Left lung (tissue), 4 donors: ENCODE measurements at regions not wholly inside any gene's neighbourhood (a gene's known extent, or its start where the extent isn't known, plus 50 kb on each side); places are given as distances from the start of the nearest gene placed in this dataset.
"Not testable (repeated sequence)": the region's sequence is repeated elsewhere in the genome, so short reads cannot be mapped to it uniquely, and the experiment has no call there.

Experiments
- ATAC-seq: fragments of 200-7000 bp; cut with Tn5 transposase; one replicate; pipeline ENCODE4 v1.9.1; 2020; ENCODE audit warnings: moderate library complexity
- DNase-seq, 4 donors: peaks; one replicate each; pipeline ENCODE4 v3.0.0-alpha.2; 2013 to 2020
- H3K27ac ChIP-seq, 2 donors: fragments of 200-600 bp; sonication (generic) in 1 of 2; one replicate each; pipeline versions ENCODE4 v1.5.0 to v1.8.0; 2020 to 2021
- H3K27me3 ChIP-seq, 2 donors: fragments of 200-600 bp; sonication (generic) in 1 of 2; one replicate each; pipeline versions ENCODE4 v1.5.0 to v1.8.0; 2020 to 2021
- H3K36me3 ChIP-seq, 2 donors: fragments of 200-600 bp; sonication (generic) in 1 of 2; one replicate each; pipeline versions ENCODE4 v1.5.0 to v1.8.0; 2020 to 2021
- H3K4me1 ChIP-seq, 2 donors: fragments of 200-600 bp; one replicate each; pipeline ENCODE4 v1.8.0; 2021
- H3K4me3 ChIP-seq, 2 donors: fragments of 200-600 bp; sonication (generic) in 1 of 2; one replicate each; pipeline versions ENCODE4 v1.5.0 to v1.8.0; 2020 to 2021; ENCODE audit warnings: mild to moderate bottlenecking in 1 of 2
- H3K9me3 ChIP-seq, 2 donors: fragments of 200-600 bp; sonication (generic) in 1 of 2; one replicate each; pipeline versions ENCODE4 v1.5.0 to v1.8.0; 2020 to 2021
- intact Hi-C, 2 donors: fragments of 100-400 bp; cut with DNase I; formaldehyde crosslinking; loops; one replicate each; pipeline versions ENCODE4 v1.11.2 to v1.14.2; 2022
- TF ChIP-seq, protein P1 (sequence below), 2 donors: fragments of 200-600 bp; sonication (generic) in 1 of 2; IDR thresholded peaks; one replicate each; pipeline versions ENCODE4 v1.5.0 to v1.8.0; 2021; ENCODE audit warnings: antibody characterized with exemption in 2 of 2
- donor health status: DM: no; HTN: yes; CAD: no.
- donor health status: DM: no; HTN: no; CAD: no.

DNA sequence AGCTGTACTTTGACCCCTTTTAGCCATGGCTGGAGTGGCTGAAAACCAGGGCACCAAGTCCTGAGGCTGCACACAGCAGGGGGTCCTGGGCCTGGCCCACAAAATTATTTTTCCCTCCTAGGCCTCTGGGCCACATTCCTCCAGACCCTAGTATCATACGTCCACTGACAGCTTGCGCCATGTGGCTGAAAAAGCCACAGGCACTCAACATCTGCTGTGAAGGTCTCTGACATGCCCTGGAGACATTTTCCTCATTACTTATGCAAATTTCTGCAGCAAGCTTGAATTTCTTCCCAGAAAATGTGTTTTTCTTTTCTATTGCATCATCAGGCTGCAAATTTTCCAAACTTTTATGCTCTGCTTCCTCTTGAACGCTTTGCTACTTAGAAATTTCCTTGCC is 239.0 kb downstream of the SQOR start:
- no peak overlapping the region for H3K4me3 ChIP-seq
- ATAC-seq (no peak), DNase-seq (no peak)
- H3K27me3 ChIP-seq = no peaks in the 10 kb centered on the region
- intact Hi-C loops = no loop called here
- no peaks in the 10 kb centered on the region for H3K4me1 ChIP-seq
- peaks cover 0 to 22% of the 10 kb centered on the region in 2 donors for H3K9me3 ChIP-seq
- TF ChIP-seq, protein P1, sequence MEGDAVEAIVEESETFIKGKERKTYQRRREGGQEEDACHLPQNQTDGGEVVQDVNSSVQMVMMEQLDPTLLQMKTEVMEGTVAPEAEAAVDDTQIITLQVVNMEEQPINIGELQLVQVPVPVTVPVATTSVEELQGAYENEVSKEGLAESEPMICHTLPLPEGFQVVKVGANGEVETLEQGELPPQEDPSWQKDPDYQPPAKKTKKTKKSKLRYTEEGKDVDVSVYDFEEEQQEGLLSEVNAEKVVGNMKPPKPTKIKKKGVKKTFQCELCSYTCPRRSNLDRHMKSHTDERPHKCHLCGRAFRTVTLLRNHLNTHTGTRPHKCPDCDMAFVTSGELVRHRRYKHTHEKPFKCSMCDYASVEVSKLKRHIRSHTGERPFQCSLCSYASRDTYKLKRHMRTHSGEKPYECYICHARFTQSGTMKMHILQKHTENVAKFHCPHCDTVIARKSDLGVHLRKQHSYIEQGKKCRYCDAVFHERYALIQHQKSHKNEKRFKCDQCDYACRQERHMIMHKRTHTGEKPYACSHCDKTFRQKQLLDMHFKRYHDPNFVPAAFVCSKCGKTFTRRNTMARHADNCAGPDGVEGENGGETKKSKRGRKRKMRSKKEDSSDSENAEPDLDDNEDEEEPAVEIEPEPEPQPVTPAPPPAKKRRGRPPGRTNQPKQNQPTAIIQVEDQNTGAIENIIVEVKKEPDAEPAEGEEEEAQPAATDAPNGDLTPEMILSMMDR (IDR thresholded peaks at IDR 0.05) = no peak
- H3K36me3 ChIP-seq = no peaks in the 10 kb centered on the region
- no peak overlapping the region for H3K27ac ChIP-seq

DNA sequence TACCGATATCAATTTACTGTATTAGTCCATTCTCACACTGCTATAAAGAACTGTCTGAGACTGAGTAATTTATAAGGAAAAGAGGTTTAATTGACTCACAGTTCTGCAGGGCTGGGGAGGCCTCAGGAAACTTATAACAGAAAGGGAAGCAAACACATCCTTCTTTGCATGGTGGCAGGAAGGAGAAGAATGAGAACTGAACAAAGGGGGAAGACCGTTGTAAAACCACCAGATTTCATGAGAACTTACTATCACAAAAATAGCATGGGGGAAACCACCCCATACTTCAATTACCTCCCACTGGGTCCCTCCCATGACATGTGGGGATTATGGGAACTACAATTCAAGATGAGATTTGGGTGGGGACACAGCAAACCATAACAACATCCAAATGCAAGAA is 239.7 kb downstream of the SQOR start:
- H3K27me3 ChIP-seq, DNase-seq, intact Hi-C loops, H3K4me3 ChIP-seq, ATAC-seq, H3K27ac ChIP-seq, H3K36me3 ChIP-seq, H3K4me1 ChIP-seq: not testable (repeated sequence)
- H3K9me3 ChIP-seq = peaks cover 0 to 22% of the 10 kb centered on the region in 2 donors

DNA sequence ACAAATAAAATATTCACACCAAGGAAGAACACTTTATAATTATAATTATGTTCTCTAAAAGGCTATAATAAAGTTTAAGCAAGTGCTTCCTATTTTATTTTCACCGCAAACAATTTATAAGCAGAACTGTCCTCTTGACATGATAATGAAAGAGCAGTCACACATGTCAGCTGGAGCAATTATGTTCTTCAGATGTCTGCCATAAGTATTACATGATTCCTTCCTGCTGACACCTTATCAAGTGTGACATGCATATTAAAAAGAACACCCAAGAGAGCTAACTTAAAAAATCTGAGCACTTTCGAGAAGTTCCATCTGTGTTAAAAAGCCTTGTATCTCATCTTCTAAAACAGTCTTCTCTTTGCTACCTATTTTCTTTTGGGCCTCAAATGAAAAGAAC is 249.5 kb downstream of the SQOR start:
- TF ChIP-seq, protein P1 (IDR thresholded peaks at IDR 0.05) = no peak
- no peak for ATAC-seq
- intact Hi-C loops = no loop called here
- H3K27ac ChIP-seq = no peak overlapping the region
- H3K27me3 ChIP-seq = no peaks in the 10 kb centered on the region
- no peak for DNase-seq
- H3K36me3 ChIP-seq = no peaks in the 10 kb centered on the region
- no peaks in the 10 kb centered on the region for H3K4me1 ChIP-seq
- no peak overlapping the region for H3K4me3 ChIP-seq
- peaks cover 0 to 5% of the 10 kb centered on the region in 2 donors for H3K9me3 ChIP-seq

DNA sequence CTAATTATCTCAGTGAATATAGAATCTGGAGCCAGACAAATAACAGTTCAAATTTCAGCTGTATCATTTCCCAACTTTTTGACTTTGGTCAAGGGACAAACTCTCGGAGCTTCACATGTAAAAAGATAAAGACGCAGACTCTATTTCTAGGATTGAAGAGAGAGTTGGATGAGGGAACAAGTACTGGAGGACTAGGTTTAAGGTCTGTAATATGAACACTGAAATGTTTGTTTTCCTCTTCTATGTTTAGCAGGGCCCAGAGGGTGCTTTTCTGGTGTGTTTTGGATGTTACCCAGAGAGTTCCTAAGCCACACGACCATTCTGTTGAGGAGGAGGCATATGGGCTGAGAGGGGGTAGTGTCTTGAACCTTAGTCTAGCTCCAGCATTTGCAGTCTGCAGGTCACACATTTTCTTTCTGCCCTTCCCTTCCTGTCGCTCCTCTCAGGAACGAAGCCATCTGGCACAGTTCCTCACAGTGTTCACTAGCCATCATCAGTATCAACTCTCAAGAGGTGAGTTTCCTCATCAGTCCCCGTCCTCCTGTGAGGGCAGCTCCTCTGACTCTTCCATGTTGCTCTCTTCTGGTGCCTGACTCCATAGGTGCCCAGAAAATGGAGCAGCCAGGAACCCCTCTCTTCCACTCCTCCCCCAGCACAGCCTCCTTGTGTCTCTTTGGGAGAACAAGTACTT is 250.1 kb downstream of the SQOR start:
- H3K27ac ChIP-seq = no peak overlapping the region
- no peak for DNase-seq
- peaks cover 0 to 5% of the 10 kb centered on the region in 2 donors for H3K9me3 ChIP-seq
- TF ChIP-seq, protein P1 (IDR thresholded peaks at IDR 0.05) = no peak
- no peaks in the 10 kb centered on the region for H3K36me3 ChIP-seq
- no peaks in the 10 kb centered on the region for H3K4me1 ChIP-seq
- no peaks in the 10 kb centered on the region for H3K27me3 ChIP-seq
- ATAC-seq = no peak
- intact Hi-C loops = no loop called here
- no peak overlapping the region for H3K4me3 ChIP-seq

DNA sequence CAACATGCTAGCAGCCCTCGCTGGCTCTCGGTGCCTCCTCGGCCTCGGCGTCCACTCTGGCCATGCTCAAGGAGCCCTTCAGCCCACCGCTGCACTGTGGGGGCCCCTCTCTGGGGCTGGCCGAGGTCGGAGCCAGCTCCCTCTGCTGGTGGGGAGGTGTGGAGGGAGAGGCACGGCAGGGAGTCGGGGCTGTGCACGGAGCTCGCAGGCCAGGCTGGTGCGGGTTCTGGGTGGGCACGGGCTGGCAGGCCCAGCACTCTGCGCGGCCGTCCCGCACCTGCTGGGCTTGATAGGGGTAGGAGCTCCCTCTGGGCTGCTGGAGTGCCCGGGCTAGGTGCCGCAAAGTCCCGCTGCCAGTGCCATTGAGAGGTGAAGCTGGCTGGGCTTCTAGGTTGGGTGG is 251.0 kb downstream of the SQOR start:
- no peak overlapping the region for H3K27ac ChIP-seq
- no peaks in the 10 kb centered on the region for H3K27me3 ChIP-seq
- intact Hi-C loops = no loop called here
- ATAC-seq (no peak), DNase-seq (peak in 1 of 4 donors; percentile 78)
- no peak overlapping the region for H3K4me3 ChIP-seq
- TF ChIP-seq, protein P1 (IDR thresholded peaks at IDR 0.05) = no peak
- H3K9me3 ChIP-seq = peaks cover 0 to 5% of the 10 kb centered on the region in 2 donors
- no peaks in the 10 kb centered on the region for H3K36me3 ChIP-seq
- no peaks in the 10 kb centered on the region for H3K4me1 ChIP-seq

DNA sequence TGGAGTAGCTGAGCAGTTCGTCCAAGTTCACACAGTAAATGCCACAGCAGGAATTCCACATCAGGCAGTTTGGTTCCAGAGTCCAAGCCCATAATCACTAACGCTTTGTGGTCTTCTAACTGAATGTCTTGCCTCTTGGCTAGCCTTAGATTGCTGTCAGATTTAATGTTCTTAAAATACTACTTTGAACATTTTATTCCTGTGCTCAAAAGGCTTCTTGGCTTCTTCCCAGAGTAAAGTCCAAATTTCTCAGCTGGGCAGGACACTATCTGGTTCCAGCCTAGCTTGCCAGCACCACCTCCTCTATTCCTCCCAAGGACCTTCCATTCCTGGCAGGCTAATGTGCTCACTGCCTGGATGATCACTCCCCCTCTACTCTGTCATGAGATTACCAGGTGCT is 256.9 kb downstream of the SQOR start:
- intact Hi-C loops = no loop called here
- H3K9me3 ChIP-seq = peaks cover 0 to 2% of the 10 kb centered on the region in 2 donors
- TF ChIP-seq, protein P1 (IDR thresholded peaks at IDR 0.05) = no peak
- H3K27me3 ChIP-seq = no peaks in the 10 kb centered on the region
- no peaks in the 10 kb centered on the region for H3K36me3 ChIP-seq
- no peak overlapping the region for H3K4me3 ChIP-seq
- DNase-seq (no peak), ATAC-seq (peak; percentile 24)
- no peak overlapping the region for H3K27ac ChIP-seq
- H3K4me1 ChIP-seq = no peaks in the 10 kb centered on the region
